Fibroblast of gingiva (primary cell): ENCODE measurements at regions not wholly inside any gene's neighbourhood (a gene's known extent, or its start where the extent isn't known, plus 50 kb on each side); places are given as distances from the start of the nearest gene placed in this dataset.
A peak's percentile ranks its signal among the peaks of the same experiment; 100 is the strongest.
"Not testable (repeated sequence)": the region's sequence is repeated elsewhere in the genome, so short reads cannot be mapped to it uniquely, and the experiment has no call there.

ENCODE experiments used
- DNase-seq: peaks from one replicate; pipeline ENCODE4 v3.0.0-alpha.2; 2011; ENCODE audit warnings: low read depth

- DNase-seq = no peak
Measured at GRCh38 chr7:16933296-16934279, 51.8 kb upstream of the AGR3 start.

GRCh38 chr7:16934722-16935340 lies 53.0 kb upstream of the AGR3 start:
- no peak for DNase-seq

- DNase-seq = no peak
Measured at GRCh38 chr7:16935341-16935735, 53.6 kb upstream of the AGR3 start.

GRCh38 chr7:16936626-16937422 lies 55.0 kb upstream of the AGR3 start:
- no peak for DNase-seq

- no peak for DNase-seq
Measured at GRCh38 chr7:16939161-16939560, 57.4 kb upstream of the AGR3 start.

- DNase-seq = no peak
Measured at GRCh38 chr7:16940776-16941175, 59.0 kb upstream of the AGR3 start.

- no peak for DNase-seq
Measured at GRCh38 chr7:16942929-16943509, 61.2 kb upstream of the AGR3 start.

- DNase-seq = no peak
Measured at GRCh38 chr7:16944936-16945335, 63.2 kb upstream of the AGR3 start.

- no peak for DNase-seq
Measured at GRCh38 chr7:16945372-16945771, 63.6 kb upstream of the AGR3 start.

GRCh38 chr7:16948110-16948509 lies 66.3 kb upstream of the AGR3 start:
- DNase-seq = not testable (repeated sequence)

GRCh38 chr7:16951483-16952080 lies 69.8 kb upstream of the AGR3 start:
- DNase-seq = peak; percentile 11

GRCh38 chr7:16954321-16954720 lies 72.5 kb upstream of the AGR3 start:
- no peak for DNase-seq

- no peak for DNase-seq
Measured at GRCh38 chr7:16958724-16959123, 76.9 kb upstream of the AGR3 start.

GRCh38 chr7:16960337-16960965 lies 78.7 kb upstream of the AGR3 start:
- no peak for DNase-seq

- peak; percentile 39 for DNase-seq
Measured at GRCh38 chr7:16961641-16962040, 79.9 kb upstream of the AGR3 start.

- no peak for DNase-seq
Measured at GRCh38 chr7:16963044-16963443, 81.3 kb upstream of the AGR3 start.

- not testable (repeated sequence) for DNase-seq
Measured at GRCh38 chr7:16965697-16966096, 83.9 kb upstream of the AGR3 start.

GRCh38 chr7:16967300-16967811 lies 85.6 kb upstream of the AGR3 start:
- DNase-seq = peak; percentile 77

- DNase-seq = no peak
Measured at GRCh38 chr7:16970732-16971482, 89.1 kb upstream of the AGR3 start.

- no peak for DNase-seq
Measured at GRCh38 chr7:16975712-16976111, 93.9 kb upstream of the AGR3 start.
